ENCODE measurements at regions not wholly inside any gene's neighbourhood (a gene's known extent, or its start where the extent isn't known, plus 50 kb on each side); places are given as distances from the start of the nearest gene placed in this dataset.

- no peaks in the 10 kb centered on the region for H3K9me3 ChIP-seq (ENCODE audit: low read length)
- no peaks in the 10 kb centered on the region for H3K36me3 ChIP-seq (ENCODE audit: insufficient read depth, low read length)
- no peaks in the 10 kb centered on the region for H3K4me1 ChIP-seq (ENCODE audit: insufficient read depth, low read length)
- H3K27me3 ChIP-seq (ENCODE audit: insufficient read depth, low read length), result no peaks in the 10 kb centered on the region
- no peak overlapping the region for H2AFZ ChIP-seq (ENCODE audit: low read depth, low read length)
- no peak overlapping the region for H3K4me3 ChIP-seq (ENCODE audit: low read length)
Measured at GRCh38 chr3:4091786-4092185, 211.4 kb upstream of the SETMAR start.

GRCh38 chr3:4097801-4098200 is 205.4 kb upstream of the SETMAR start:
- Histone ChIP-seq H3K4me1 (ENCODE audit: insufficient read depth, low read length) (no peaks in the 10 kb centered on the region), H3K4me3 (ENCODE audit: low read length) (no peak overlapping the region), H3K27me3 (ENCODE audit: insufficient read depth, low read length) (no peaks in the 10 kb centered on the region), H2AFZ (ENCODE audit: low read depth, low read length) (no peak overlapping the region), H3K9me3 (ENCODE audit: low read length) (no peaks in the 10 kb centered on the region), H3K36me3 (ENCODE audit: insufficient read depth, low read length) (no peaks in the 10 kb centered on the region)

GRCh38 chr3:4099607-4100006 is 203.6 kb upstream of the SETMAR start:
- H3K27me3 ChIP-seq (ENCODE audit: insufficient read depth, low read length), result no peaks in the 10 kb centered on the region
- no peaks in the 10 kb centered on the region for H3K36me3 ChIP-seq (ENCODE audit: insufficient read depth, low read length)
- no peaks in the 10 kb centered on the region for H3K9me3 ChIP-seq (ENCODE audit: low read length)
- H2AFZ ChIP-seq (ENCODE audit: low read depth, low read length), result no peak overlapping the region
- no peak overlapping the region for H3K4me3 ChIP-seq (ENCODE audit: low read length)
- no peaks in the 10 kb centered on the region for H3K4me1 ChIP-seq (ENCODE audit: insufficient read depth, low read length)

- H3K27me3 ChIP-seq (ENCODE audit: insufficient read depth, low read length), result no peaks in the 10 kb centered on the region
- no peaks in the 10 kb centered on the region for H3K4me1 ChIP-seq (ENCODE audit: insufficient read depth, low read length)
- no peaks in the 10 kb centered on the region for H3K36me3 ChIP-seq (ENCODE audit: insufficient read depth, low read length)
- no peak overlapping the region for H2AFZ ChIP-seq (ENCODE audit: low read depth, low read length)
- H3K4me3 ChIP-seq (ENCODE audit: low read length), result no peak overlapping the region
- no peaks in the 10 kb centered on the region for H3K9me3 ChIP-seq (ENCODE audit: low read length)
Measured at GRCh38 chr3:4107430-4107829, 195.7 kb upstream of the SETMAR start.

GRCh38 chr3:4113811-4114522 is 189.2 kb upstream of the SETMAR start:
- no peaks in the 10 kb centered on the region for H3K27me3 ChIP-seq (ENCODE audit: insufficient read depth, low read length)
- H3K9me3 ChIP-seq (ENCODE audit: low read length), result no peaks in the 10 kb centered on the region
- peaks cover 4% of the 10 kb centered on the region for H3K4me1 ChIP-seq (ENCODE audit: insufficient read depth, low read length)
- no peak overlapping the region for H3K4me3 ChIP-seq (ENCODE audit: low read length)
- no peak overlapping the region for H2AFZ ChIP-seq (ENCODE audit: low read depth, low read length)
- H3K36me3 ChIP-seq (ENCODE audit: insufficient read depth, low read length), result no peaks in the 10 kb centered on the region

- Histone ChIP-seq H3K9me3 (ENCODE audit: low read length) (no peaks in the 10 kb centered on the region), H2AFZ (ENCODE audit: low read depth, low read length) (no peak overlapping the region), H3K36me3 (ENCODE audit: insufficient read depth, low read length) (no peaks in the 10 kb centered on the region), H3K4me3 (ENCODE audit: low read length) (no peak overlapping the region), H3K4me1 (ENCODE audit: insufficient read depth, low read length) (peaks cover 7% of the 10 kb centered on the region), H3K27me3 (ENCODE audit: insufficient read depth, low read length) (no peaks in the 10 kb centered on the region)
Measured at GRCh38 chr3:4119119-4119518, 184.1 kb upstream of the SETMAR start.

GRCh38 chr3:4125576-4125975 is 177.6 kb upstream of the SETMAR start:
- no peaks in the 10 kb centered on the region for H3K36me3 ChIP-seq (ENCODE audit: insufficient read depth, low read length)
- H3K4me3 ChIP-seq (ENCODE audit: low read length), result no peak overlapping the region
- H2AFZ ChIP-seq (ENCODE audit: low read depth, low read length), result no peak overlapping the region
- H3K9me3 ChIP-seq (ENCODE audit: low read length), result peaks cover 2% of the 10 kb centered on the region
- H3K27me3 ChIP-seq (ENCODE audit: insufficient read depth, low read length), result no peaks in the 10 kb centered on the region
- H3K4me1 ChIP-seq (ENCODE audit: insufficient read depth, low read length), result peaks cover 5% of the 10 kb centered on the region

- no peak overlapping the region for H2AFZ ChIP-seq (ENCODE audit: low read depth, low read length)
- no peaks in the 10 kb centered on the region for H3K9me3 ChIP-seq (ENCODE audit: low read length)
- H3K27me3 ChIP-seq (ENCODE audit: insufficient read depth, low read length), result no peaks in the 10 kb centered on the region
- H3K4me1 ChIP-seq (ENCODE audit: insufficient read depth, low read length), result no peaks in the 10 kb centered on the region
- no peak overlapping the region for H3K4me3 ChIP-seq (ENCODE audit: low read length)
- H3K36me3 ChIP-seq (ENCODE audit: insufficient read depth, low read length), result no peaks in the 10 kb centered on the region
Measured at GRCh38 chr3:4138150-4138785, 164.9 kb upstream of the SETMAR start.

- H3K4me1 ChIP-seq (ENCODE audit: insufficient read depth, low read length), result no peaks in the 10 kb centered on the region
- H3K9me3 ChIP-seq (ENCODE audit: low read length), result no peaks in the 10 kb centered on the region
- no peaks in the 10 kb centered on the region for H3K36me3 ChIP-seq (ENCODE audit: insufficient read depth, low read length)
- no peak overlapping the region for H3K4me3 ChIP-seq (ENCODE audit: low read length)
- H3K27me3 ChIP-seq (ENCODE audit: insufficient read depth, low read length), result no peaks in the 10 kb centered on the region
- H2AFZ ChIP-seq (ENCODE audit: low read depth, low read length), result no peak overlapping the region
Measured at GRCh38 chr3:4138786-4139431, 164.3 kb upstream of the SETMAR start.

- Histone ChIP-seq H3K4me1 (ENCODE audit: insufficient read depth, low read length) (no peaks in the 10 kb centered on the region), H3K9me3 (ENCODE audit: low read length) (no peaks in the 10 kb centered on the region), H3K27me3 (ENCODE audit: insufficient read depth, low read length) (no peaks in the 10 kb centered on the region), H3K36me3 (ENCODE audit: insufficient read depth, low read length) (no peaks in the 10 kb centered on the region), H3K4me3 (ENCODE audit: low read length) (no peak overlapping the region), H2AFZ (ENCODE audit: low read depth, low read length) (no peak overlapping the region)
Measured at GRCh38 chr3:4139462-4140140, 163.6 kb upstream of the SETMAR start.

GRCh38 chr3:4140921-4141320 is 162.2 kb upstream of the SETMAR start:
- Histone ChIP-seq H2AFZ (ENCODE audit: low read depth, low read length) (no peak overlapping the region), H3K9me3 (ENCODE audit: low read length) (no peaks in the 10 kb centered on the region), H3K27me3 (ENCODE audit: insufficient read depth, low read length) (no peaks in the 10 kb centered on the region), H3K4me1 (ENCODE audit: insufficient read depth, low read length) (no peaks in the 10 kb centered on the region), H3K4me3 (ENCODE audit: low read length) (no peak overlapping the region), H3K36me3 (ENCODE audit: insufficient read depth, low read length) (no peaks in the 10 kb centered on the region)

- no peaks in the 10 kb centered on the region for H3K4me1 ChIP-seq (ENCODE audit: insufficient read depth, low read length)
- H3K27me3 ChIP-seq (ENCODE audit: insufficient read depth, low read length), result no peaks in the 10 kb centered on the region
- H3K36me3 ChIP-seq (ENCODE audit: insufficient read depth, low read length), result no peaks in the 10 kb centered on the region
- no peak overlapping the region for H3K4me3 ChIP-seq (ENCODE audit: low read length)
- no peaks in the 10 kb centered on the region for H3K9me3 ChIP-seq (ENCODE audit: low read length)
- H2AFZ ChIP-seq (ENCODE audit: low read depth, low read length), result no peak overlapping the region
Measured at GRCh38 chr3:4147556-4148118, 155.5 kb upstream of the SETMAR start.

GRCh38 chr3:4149296-4149695 is 153.9 kb upstream of the SETMAR start:
- Histone ChIP-seq H3K4me1 (ENCODE audit: insufficient read depth, low read length) (no peaks in the 10 kb centered on the region), H3K27me3 (ENCODE audit: insufficient read depth, low read length) (no peaks in the 10 kb centered on the region), H3K9me3 (ENCODE audit: low read length) (no peaks in the 10 kb centered on the region), H2AFZ (ENCODE audit: low read depth, low read length) (no peak overlapping the region), H3K36me3 (ENCODE audit: insufficient read depth, low read length) (no peaks in the 10 kb centered on the region), H3K4me3 (ENCODE audit: low read length) (no peak overlapping the region)
